ENCODE measurements at regions not wholly inside any gene's neighbourhood (a gene's known extent, or its start where the extent isn't known, plus 50 kb on each side); places are given as distances from the start of the nearest gene placed in this dataset.

DNA sequence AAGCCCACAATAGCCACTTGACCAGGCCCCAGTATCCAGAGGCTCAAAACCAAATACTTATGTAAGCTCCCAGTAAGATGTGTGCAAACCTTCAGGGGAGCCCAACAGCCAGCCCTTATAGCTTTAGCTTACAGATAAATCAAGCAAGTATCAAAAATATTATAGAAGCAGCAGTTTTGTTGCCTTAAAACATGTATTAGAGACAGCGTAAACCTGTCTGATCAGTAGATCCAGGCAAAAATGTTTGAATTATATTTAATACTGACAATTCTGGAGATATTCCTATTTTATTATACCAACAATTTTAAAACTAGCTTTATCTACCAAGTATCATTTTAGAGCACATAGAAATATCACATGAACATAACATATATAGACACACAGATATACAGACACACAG lies 365.6 kb upstream of the KLF4 start:
- ATAC-seq: no peak
- Histone ChIP-seq H3K27ac (no peak overlapping the region), H3K4me1 (no peaks in the 10 kb centered on the region), H3K9me3 (peaks cover 13% of the 10 kb centered on the region), H3K36me3 (ENCODE audit: insufficient read depth in 1 of 2, low read depth in 1 of 2) (no peaks in the 10 kb centered on the region), H3K27me3 (ENCODE audit: insufficient read depth in 3 of 3, low read length in 2 of 3) (no peaks in the 10 kb centered on the region), H3K4me3 (no peak overlapping the region)
- no peak for TF ChIP-seq CTCF (IDR thresholded peaks at IDR 0.05)
- DNase-seq: no peak
- WGBS, 3 donors: 96 to 98% (median 97%) methylated on average over 1 of the region's 1 CpG
- intact Hi-C loops (cut with DNase I): loop anchor here in 1 of 2 donors (10.0 kb wide), 1 partner anchor 420 kb away; no protein-coding TSS in a partner anchor

DNA sequence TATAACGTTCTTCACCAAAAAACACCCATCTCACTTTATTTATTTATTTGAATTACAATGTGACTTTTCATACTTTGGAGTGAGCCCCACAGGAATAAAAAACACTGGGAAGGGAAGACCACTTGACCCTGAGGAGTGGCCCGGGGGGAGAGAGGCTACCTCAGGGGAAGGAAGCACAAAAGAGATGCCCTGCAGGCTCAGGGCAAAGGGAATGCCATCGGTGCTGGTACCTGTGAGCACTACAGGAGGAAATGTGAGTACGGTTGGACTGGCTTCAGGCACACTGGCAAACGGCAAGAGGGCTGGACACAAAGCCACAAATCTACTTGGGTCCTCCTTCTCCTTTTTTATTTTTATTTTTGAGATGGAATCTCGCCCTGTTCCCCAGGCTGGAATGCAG lies 363.9 kb upstream of the KLF4 start:
- H3K4me1 ChIP-seq: no peaks in the 10 kb centered on the region
- no peak for TF ChIP-seq CTCF (IDR thresholded peaks at IDR 0.05)
- no peak overlapping the region for H3K4me3 ChIP-seq
- no peaks in the 10 kb centered on the region for H3K36me3 ChIP-seq (ENCODE audit: insufficient read depth in 1 of 2, low read depth in 1 of 2)
- no peak overlapping the region for H3K27ac ChIP-seq
- intact Hi-C loops (cut with DNase I): loop anchor here in 1 of 2 donors (10.0 kb wide), 1 partner anchor 421 kb away; no protein-coding TSS in a partner anchor
- no peaks in the 10 kb centered on the region for H3K27me3 ChIP-seq (ENCODE audit: insufficient read depth in 3 of 3, low read length in 2 of 3)
- DNase-seq: no peak
- H3K9me3 ChIP-seq: peaks cover 13% of the 10 kb centered on the region
- 74 to 87% (median 83%) methylated on average over 6 of the region's 6 CpGs for WGBS, 3 donors
- no peak for ATAC-seq

DNA sequence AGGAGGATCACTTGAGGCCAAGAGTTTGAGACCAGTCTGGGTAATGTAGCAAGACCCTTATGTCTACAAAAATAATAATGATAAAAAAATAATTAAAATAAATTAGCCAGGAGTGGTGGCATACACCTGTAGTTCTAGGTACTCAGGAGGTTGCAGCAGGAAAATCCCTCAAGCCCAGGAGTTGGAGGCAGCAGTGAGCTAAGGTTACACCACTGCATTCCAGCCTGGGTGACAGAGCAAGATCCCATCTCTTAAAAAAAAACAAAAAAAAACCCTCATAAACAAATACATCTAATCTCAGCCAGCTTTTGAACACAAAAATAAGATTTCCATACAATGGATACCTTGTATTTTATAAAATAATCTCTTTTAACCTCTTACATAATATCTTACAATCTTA lies 363.3 kb upstream of the KLF4 start:
- no peak overlapping the region for H3K27ac ChIP-seq
- H3K9me3 ChIP-seq: peaks cover 13% of the 10 kb centered on the region
- ATAC-seq (no peak), DNase-seq (no peak)
- intact Hi-C loops (cut with DNase I): loop anchor here in 1 of 2 donors (10.0 kb wide), 1 partner anchor 422 kb away; no protein-coding TSS in a partner anchor
- no peaks in the 10 kb centered on the region for H3K4me1 ChIP-seq
- TF ChIP-seq CTCF (IDR thresholded peaks at IDR 0.05): no peak
- no peaks in the 10 kb centered on the region for H3K27me3 ChIP-seq (ENCODE audit: insufficient read depth in 3 of 3, low read length in 2 of 3)
- H3K36me3 ChIP-seq (ENCODE audit: insufficient read depth in 1 of 2, low read depth in 1 of 2): no peaks in the 10 kb centered on the region
- H3K4me3 ChIP-seq: no peak overlapping the region

DNA sequence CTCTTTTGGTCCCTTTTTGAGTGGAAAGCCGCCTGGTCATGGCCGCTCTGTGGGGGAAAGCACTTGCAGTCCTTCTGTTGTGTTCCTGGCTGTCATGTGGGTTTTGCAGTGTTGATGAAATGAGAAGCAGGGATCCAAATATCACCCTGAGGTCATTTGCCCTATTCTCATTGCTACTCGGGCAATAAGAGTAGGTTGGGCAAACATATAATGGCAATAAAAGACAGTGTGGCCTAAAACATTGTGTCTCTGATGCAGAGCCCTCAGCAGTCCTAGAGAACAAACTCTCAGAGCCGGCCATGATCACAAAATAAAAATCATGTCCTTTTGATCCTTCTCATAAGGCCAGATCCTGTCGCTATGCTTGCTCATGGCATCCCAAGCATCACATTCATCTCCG lies 361.1 kb upstream of the KLF4 start:
- H3K9me3 ChIP-seq: peaks cover 13% of the 10 kb centered on the region
- H3K27ac ChIP-seq: no peak overlapping the region
- no peak overlapping the region for H3K4me3 ChIP-seq
- DNase-seq (no peak), ATAC-seq (no peak)
- H3K4me1 ChIP-seq: no peaks in the 10 kb centered on the region
- WGBS, 3 donors: 91 to 94% (median 93%) methylated on average over 6 of the region's 6 CpGs
- no peaks in the 10 kb centered on the region for H3K27me3 ChIP-seq (ENCODE audit: insufficient read depth in 3 of 3, low read length in 2 of 3)
- no peak for TF ChIP-seq CTCF (IDR thresholded peaks at IDR 0.05)
- no peaks in the 10 kb centered on the region for H3K36me3 ChIP-seq (ENCODE audit: insufficient read depth in 1 of 2, low read depth in 1 of 2)
- intact Hi-C loops (cut with DNase I): loop anchor here in 1 of 2 donors (10.0 kb wide), 1 partner anchor 424 kb away; no protein-coding TSS in a partner anchor
